ENCODE measurements at regions not wholly inside any gene's neighbourhood (a gene's known extent, or its start where the extent isn't known, plus 50 kb on each side); places are given as distances from the start of the nearest gene placed in this dataset.
A peak's percentile ranks its signal among the peaks of the same experiment; 100 is the strongest.

DNA sequence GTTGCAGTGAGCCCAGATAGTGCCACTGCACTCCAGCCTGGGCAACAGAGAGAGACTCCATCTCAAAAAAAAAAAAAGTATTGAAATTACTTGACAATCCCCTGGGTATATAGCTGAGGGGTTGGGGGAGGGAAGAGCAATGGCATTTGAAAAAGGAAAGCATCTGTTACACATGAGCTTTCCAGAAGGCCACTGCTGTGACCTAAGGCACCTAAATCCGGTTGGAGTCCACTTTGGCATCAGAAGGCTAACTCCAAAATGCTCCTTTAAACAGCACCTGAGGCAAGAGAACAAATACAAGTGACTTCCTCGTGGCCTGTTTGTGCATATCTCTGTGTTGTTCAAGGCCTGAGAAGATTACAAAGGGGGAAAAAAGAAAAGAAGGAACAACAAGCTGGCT, 74.8 kb upstream of the PALS2 start:
- TF ChIP-seq ZNF384 (IDR thresholded peaks at IDR 0.05): no peak
- TF ChIP-seq CTBP1 (IDR thresholded peaks at IDR 0.05; ENCODE audit: borderline replicate concordance): no peak
- TF ChIP-seq TARDBP (IDR thresholded peaks at IDR 0.05): no peak
- TF ChIP-seq FOXM1 (IDR thresholded peaks at IDR 0.05; ENCODE audit: borderline replicate concordance): no peak
- no peak for TF ChIP-seq HDGF (IDR thresholded peaks at IDR 0.05; ENCODE audit: borderline replicate concordance)
- ChIA-PET CTCF (no interaction called here), POLR2A (no interaction called here)
- DNase-seq (ENCODE audit: extremely low spot score): no peak

- ChIA-PET CTCF (no interaction called here), POLR2A (no interaction called here)
- TF ChIP-seq FOXA1 (IDR thresholded peaks at IDR 0.05) (no peak), BHLHE40 (IDR thresholded peaks at IDR 0.05; ENCODE audit: borderline replicate concordance) (no peak), ZNF384 (IDR thresholded peaks at IDR 0.05) (no peak), LEF1 (IDR thresholded peaks at IDR 0.05; ENCODE audit: borderline replicate concordance) (no peak), HDGF (IDR thresholded peaks at IDR 0.05; ENCODE audit: borderline replicate concordance) (no peak), TARDBP (IDR thresholded peaks at IDR 0.05) (no peak), FOXK2 (IDR thresholded peaks at IDR 0.05) (no peak), SUZ12 (IDR thresholded peaks at IDR 0.05) (no peak)
- TF ChIP-seq, protein P1, sequence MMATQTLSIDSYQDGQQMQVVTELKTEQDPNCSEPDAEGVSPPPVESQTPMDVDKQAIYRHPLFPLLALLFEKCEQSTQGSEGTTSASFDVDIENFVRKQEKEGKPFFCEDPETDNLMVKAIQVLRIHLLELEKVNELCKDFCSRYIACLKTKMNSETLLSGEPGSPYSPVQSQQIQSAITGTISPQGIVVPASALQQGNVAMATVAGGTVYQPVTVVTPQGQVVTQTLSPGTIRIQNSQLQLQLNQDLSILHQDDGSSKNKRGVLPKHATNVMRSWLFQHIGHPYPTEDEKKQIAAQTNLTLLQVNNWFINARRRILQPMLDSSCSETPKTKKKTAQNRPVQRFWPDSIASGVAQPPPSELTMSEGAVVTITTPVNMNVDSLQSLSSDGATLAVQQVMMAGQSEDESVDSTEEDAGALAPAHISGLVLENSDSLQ (IDR thresholded peaks at IDR 0.05): no peak
- DNase-seq (ENCODE audit: extremely low spot score): no peak
Measured at GRCh38 chr7:24499871-24500270, 73.4 kb upstream of the PALS2 start.

DNA sequence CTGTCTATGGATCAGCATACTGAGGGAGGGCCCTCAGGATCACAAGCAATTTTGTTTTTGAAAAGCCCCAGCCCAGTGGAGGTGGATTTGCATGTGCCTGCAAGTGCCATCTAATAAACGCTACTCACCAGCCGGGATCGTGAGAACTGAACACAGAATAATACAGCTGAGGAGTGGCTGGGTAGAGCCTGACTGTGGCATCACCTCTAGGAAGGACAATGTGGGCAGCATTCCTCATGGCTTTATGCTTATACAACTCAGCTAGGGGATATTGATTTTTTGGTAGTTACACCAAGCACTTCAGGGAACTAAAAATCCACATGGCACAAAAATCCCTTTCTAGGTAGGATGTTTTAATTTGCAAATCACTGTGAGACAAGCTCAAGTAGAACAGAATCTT, 72.7 kb upstream of the PALS2 start:
- ChIA-PET POLR2A (no interaction called here), CTCF (no interaction called here)
- no peak for TF ChIP-seq LEF1 (IDR thresholded peaks at IDR 0.05; ENCODE audit: borderline replicate concordance)
- TF ChIP-seq FOXM1 (IDR thresholded peaks at IDR 0.05; ENCODE audit: borderline replicate concordance): no peak
- TF ChIP-seq L3MBTL2 (conservative IDR thresholded peaks at IDR 0.05): no peak
- TF ChIP-seq ARNT (IDR thresholded peaks at IDR 0.05): no peak
- TF ChIP-seq NFRKB (IDR thresholded peaks at IDR 0.05): no peak
- TF ChIP-seq FOXA1 (IDR thresholded peaks at IDR 0.05): no peak
- TF ChIP-seq CTBP1 (IDR thresholded peaks at IDR 0.05; ENCODE audit: borderline replicate concordance): no peak
- TF ChIP-seq HDGF (IDR thresholded peaks at IDR 0.05; ENCODE audit: borderline replicate concordance): no peak
- TF ChIP-seq ELF4 (IDR thresholded peaks at IDR 0.05): no peak
- TF ChIP-seq SUZ12 (IDR thresholded peaks at IDR 0.05): no peak
- no peak for TF ChIP-seq TARDBP (IDR thresholded peaks at IDR 0.05)
- no peak for DNase-seq (ENCODE audit: extremely low spot score)

GRCh38 chr7:24501009-24501408, 72.2 kb upstream of the PALS2 start:
- CTCF ChIA-PET: interaction anchor here (0.6 kb wide), 1 partner anchor 167 kb away, joined by 3 read pairs; no protein-coding TSS in a partner anchor
- no peak for TF ChIP-seq SP1 (IDR thresholded peaks at IDR 0.05)
- TF ChIP-seq FOXA1 (IDR thresholded peaks at IDR 0.05): no peak
- TF ChIP-seq ARNT (IDR thresholded peaks at IDR 0.05): no peak
- TF ChIP-seq BHLHE40 (IDR thresholded peaks at IDR 0.05; ENCODE audit: borderline replicate concordance): no peak
- no peak for TF ChIP-seq CTBP1 (IDR thresholded peaks at IDR 0.05; ENCODE audit: borderline replicate concordance)
- TF ChIP-seq TARDBP (IDR thresholded peaks at IDR 0.05): no peak
- POLR2A ChIA-PET: no interaction called here
- no peak for DNase-seq (ENCODE audit: extremely low spot score)

GRCh38 chr7:24501443-24502134, 71.7 kb upstream of the PALS2 start:
- TF ChIP-seq HDGF (IDR thresholded peaks at IDR 0.05; ENCODE audit: borderline replicate concordance) (no peak), CTBP1 (IDR thresholded peaks at IDR 0.05; ENCODE audit: borderline replicate concordance) (no peak), SP1 (IDR thresholded peaks at IDR 0.05) (no peak), FOXA1 (IDR thresholded peaks at IDR 0.05) (no peak), TARDBP (IDR thresholded peaks at IDR 0.05) (no peak), L3MBTL2 (conservative IDR thresholded peaks at IDR 0.05) (no peak), SUZ12 (IDR thresholded peaks at IDR 0.05) (no peak), FOXK2 (IDR thresholded peaks at IDR 0.05) (no peak), ZNF384 (IDR thresholded peaks at IDR 0.05) (no peak), ELF4 (IDR thresholded peaks at IDR 0.05) (no peak), BHLHE40 (IDR thresholded peaks at IDR 0.05; ENCODE audit: borderline replicate concordance) (no peak)
- TF ChIP-seq, protein P1 (IDR thresholded peaks at IDR 0.05): no peak
- DNase-seq (ENCODE audit: extremely low spot score): no peak
- ChIA-PET CTCF (interaction anchor here (0.6 kb wide), 1 partner anchor 166 kb away, joined by 3 read pairs; no protein-coding TSS in a partner anchor), POLR2A (no interaction called here)

DNA sequence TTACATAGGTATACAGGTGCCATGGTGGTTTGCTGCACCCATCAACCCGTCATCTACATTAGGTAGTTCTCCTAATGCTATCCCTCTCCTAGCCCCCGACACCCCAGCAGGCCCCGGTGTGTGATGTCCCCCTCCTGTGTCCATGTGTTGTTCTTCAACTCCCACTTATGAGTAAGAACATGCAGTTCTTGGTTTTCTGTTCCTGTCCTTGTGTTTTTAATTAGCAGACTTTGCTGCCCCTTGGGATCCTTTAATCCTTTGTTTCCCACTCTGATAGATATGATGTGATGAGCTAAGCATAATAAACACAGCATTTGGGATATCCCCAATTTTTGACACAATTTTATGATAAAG, 71.1 kb upstream of the PALS2 start:
- DNase-seq (ENCODE audit: extremely low spot score): no peak
- ChIA-PET CTCF (no interaction called here), POLR2A (no interaction called here)
- TF ChIP-seq FOXK2 (IDR thresholded peaks at IDR 0.05) (no peak), HDGF (IDR thresholded peaks at IDR 0.05; ENCODE audit: borderline replicate concordance) (no peak), L3MBTL2 (conservative IDR thresholded peaks at IDR 0.05) (no peak), FOXM1 (IDR thresholded peaks at IDR 0.05; ENCODE audit: borderline replicate concordance) (no peak), BHLHE40 (IDR thresholded peaks at IDR 0.05; ENCODE audit: borderline replicate concordance) (no peak), SP1 (IDR thresholded peaks at IDR 0.05) (no peak), SUZ12 (IDR thresholded peaks at IDR 0.05) (no peak), CTBP1 (IDR thresholded peaks at IDR 0.05; ENCODE audit: borderline replicate concordance) (no peak), TARDBP (IDR thresholded peaks at IDR 0.05) (no peak), ARNT (IDR thresholded peaks at IDR 0.05) (no peak), ZNF384 (IDR thresholded peaks at IDR 0.05) (no peak)

DNA sequence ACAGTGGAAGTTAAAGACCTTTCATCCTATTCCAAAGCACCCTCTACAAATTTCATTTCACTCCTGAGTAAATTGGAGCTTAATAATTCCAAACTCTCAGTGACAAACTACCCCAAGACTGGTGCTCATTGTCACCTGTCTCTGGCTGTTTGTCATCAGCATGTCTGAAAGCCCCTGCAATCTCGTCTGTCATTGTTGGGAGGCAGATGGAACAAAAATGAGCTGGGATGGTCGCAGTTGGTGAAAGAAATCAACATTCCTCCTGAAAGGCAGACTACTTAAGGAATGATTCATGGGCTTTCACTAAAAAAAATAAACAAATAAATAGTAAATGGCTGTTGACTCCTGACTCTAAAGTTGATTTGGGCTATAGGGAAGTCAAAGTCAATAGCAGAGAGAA, 69.7 kb upstream of the PALS2 start:
- CTCF ChIA-PET: no interaction called here
- no peak for DNase-seq (ENCODE audit: extremely low spot score)
- TF ChIP-seq, protein P1 (IDR thresholded peaks at IDR 0.05): peak; percentile 29; the same call in 1 of the 2 replicates
- no peak for TF ChIP-seq SP1 (IDR thresholded peaks at IDR 0.05)
- POLR2A ChIA-PET: no interaction called here
